Left ventricle myocardium inferior (tissue), 1 donor: ENCODE measurements at regions not wholly inside any gene's neighbourhood (a gene's known extent, or its start where the extent isn't known, plus 50 kb on each side); places are given as distances from the start of the nearest gene placed in this dataset.

Experiments used
- DNase-seq: peaks from one replicate; pipeline ENCODE4 v3.0.0-alpha.2; 2020
- H3K27ac ChIP-seq: fragments of 200-600 bp; replicated peaks from 2 replicates; pipeline ENCODE4 v1.8.0; 2021
- H3K27me3 ChIP-seq: fragments of 200-600 bp; 2 replicates; pipeline ENCODE4 v1.8.0; 2021; ENCODE audit warnings: low read depth
- H3K36me3 ChIP-seq: fragments of 200-600 bp; 2 replicates; pipeline ENCODE4 v1.8.0; 2021
- H3K4me1 ChIP-seq: fragments of 200-600 bp; 2 replicates; pipeline ENCODE4 v1.8.0; 2021
- H3K4me3 ChIP-seq: fragments of 200-600 bp; 2 replicates; pipeline ENCODE4 v1.8.0; 2021; ENCODE audit warnings: mild to moderate bottlenecking, moderate library complexity
- H3K9me3 ChIP-seq: fragments of 200-600 bp; replicated peaks from 2 replicates; pipeline ENCODE4 v1.8.0; 2021
- CTCF ChIP-seq: fragments of 200-600 bp; IDR thresholded peaks from 2 replicates; pipeline ENCODE4 v1.8.0; 2021; ENCODE audit warnings: antibody characterized with exemption, mild to moderate bottlenecking, borderline replicate concordance
- intact Hi-C: fragments of 100-400 bp; cut with micrococcal nuclease; formaldehyde crosslinking; loops from one replicate; pipeline ENCODE4 v1.11.0; 2022
- donor health status: DM: no; HTN: yes; CAD: no; lungs with severe emphysema.

DNA sequence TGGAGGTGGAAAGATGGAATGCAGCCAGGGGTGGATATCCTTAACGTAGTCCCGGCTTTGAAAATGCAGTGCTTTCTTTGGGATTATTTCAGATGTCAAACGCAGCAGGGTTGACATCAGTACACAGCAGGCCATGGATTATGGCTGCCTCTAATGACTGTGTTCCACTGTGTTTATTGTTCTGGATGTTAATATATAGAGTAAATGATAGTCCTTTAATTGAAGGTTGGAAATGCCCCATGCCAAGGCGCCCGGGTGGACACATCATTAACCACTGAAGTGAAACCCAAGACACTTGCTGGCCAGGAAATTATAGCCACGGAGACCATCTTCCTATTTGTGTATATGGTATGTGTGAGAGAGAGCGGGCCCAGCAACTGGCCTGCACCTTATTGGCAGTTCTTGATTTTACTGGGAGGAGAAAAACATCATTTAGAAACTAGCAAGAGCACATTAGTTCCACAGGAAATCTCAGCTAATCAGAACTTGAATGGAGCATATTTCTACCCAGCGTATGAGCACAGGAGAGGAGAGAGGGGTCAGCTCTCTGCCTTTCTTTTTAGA is 254.9 kb upstream of the RASGRP1 start:
- Histone ChIP-seq H3K4me3 (no peak overlapping the region), H3K4me1 (peaks cover 8% of the 10 kb centered on the region), H3K27ac (no peak overlapping the region), H3K36me3 (no peaks in the 10 kb centered on the region), H3K27me3 (no peaks in the 10 kb centered on the region), H3K9me3 (no peaks in the 10 kb centered on the region)
- TF ChIP-seq CTCF, result no peak
- intact Hi-C loops, result loop anchor here (5.0 kb wide), 1 partner anchor 173 kb away; no protein-coding TSS in a partner anchor
- DNase-seq, result no peak

DNA sequence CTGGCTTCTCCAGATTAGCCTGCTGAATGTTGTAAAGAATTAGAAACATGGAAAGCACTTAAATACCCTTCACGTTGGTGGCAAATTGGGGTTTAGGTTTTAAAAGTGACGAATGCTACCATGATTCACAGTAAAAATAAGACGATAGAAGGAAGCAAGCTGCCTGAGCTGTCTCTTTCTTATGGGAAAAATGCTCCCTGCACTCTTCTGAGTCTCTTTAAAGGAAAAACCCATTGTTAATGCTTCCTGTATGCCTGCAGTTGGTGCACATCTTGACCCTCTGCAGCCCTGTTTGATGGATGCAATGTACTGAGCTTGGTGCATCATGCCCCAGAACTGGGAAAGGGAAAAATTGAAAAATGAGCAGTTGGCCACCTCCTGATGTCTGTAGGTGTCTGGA is 258.6 kb upstream of the RASGRP1 start:
- H3K27me3 ChIP-seq, result no peaks in the 10 kb centered on the region
- no peak for TF ChIP-seq CTCF
- no peak overlapping the region for H3K27ac ChIP-seq
- H3K36me3 ChIP-seq, result no peaks in the 10 kb centered on the region
- intact Hi-C loops, result loop anchor here (10.0 kb wide), 1 partner anchor 762 kb away; the partner anchor contains the start of gene THBS1
- no peaks in the 10 kb centered on the region for H3K4me1 ChIP-seq
- no peak for DNase-seq
- H3K9me3 ChIP-seq, result no peaks in the 10 kb centered on the region
- H3K4me3 ChIP-seq, result no peak overlapping the region

DNA sequence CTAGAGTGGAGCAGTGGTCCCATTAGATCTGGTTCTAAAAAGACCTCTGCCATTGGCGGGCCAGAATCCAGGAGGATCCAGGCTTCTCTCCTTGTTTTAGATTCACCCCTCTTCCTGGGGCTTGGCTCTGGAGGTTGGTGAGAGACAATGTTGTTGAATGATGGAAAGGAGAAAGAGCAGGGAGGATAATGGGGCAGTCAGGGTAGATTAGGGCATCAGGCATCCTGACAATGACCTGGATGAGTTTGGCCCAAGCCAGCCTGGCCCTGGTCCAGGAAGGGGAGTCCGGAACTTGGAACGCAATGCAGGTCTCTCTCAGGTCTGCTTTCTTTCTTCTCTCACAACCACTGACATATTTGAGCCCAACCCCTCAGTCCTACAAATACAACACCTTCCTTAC is 260.1 kb upstream of the RASGRP1 start:
- Histone ChIP-seq H3K4me1 (peaks cover 3% of the 10 kb centered on the region), H3K36me3 (no peaks in the 10 kb centered on the region), H3K27me3 (no peaks in the 10 kb centered on the region), H3K27ac (no peak overlapping the region), H3K4me3 (no peak overlapping the region), H3K9me3 (no peaks in the 10 kb centered on the region)
- DNase-seq, result no peak
- intact Hi-C loops, result loop anchor here (10.0 kb wide), 1 partner anchor 760 kb away; the partner anchor contains the start of gene THBS1
- TF ChIP-seq CTCF, result no peak

GRCh38 chr15:38826880-38827279 is 262.3 kb upstream of the RASGRP1 start:
- TF ChIP-seq CTCF, result no peak

DNA sequence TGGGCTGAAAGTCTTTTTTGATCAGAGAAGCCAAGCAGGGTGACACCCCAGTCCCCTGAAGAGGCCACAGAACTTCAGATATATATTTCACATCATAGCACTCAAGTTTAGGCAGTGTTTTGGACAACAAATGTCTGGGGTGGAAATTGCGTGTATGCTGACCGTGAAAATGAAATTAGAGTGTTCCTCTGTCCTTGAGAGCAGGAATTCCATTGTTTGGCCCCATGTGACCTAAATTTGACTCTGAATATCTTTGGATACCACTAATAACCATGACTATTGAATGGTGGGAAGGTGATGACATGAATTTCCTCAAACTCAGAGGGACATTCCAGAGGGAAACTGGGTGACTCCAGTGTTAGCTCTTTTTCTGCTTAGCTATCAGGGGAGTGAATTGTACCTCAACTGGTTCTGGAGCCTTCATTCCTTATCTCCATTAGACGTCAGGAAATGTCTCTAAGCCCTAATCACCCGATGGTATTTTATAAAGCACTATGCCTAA is 263.5 kb upstream of the RASGRP1 start:
- H3K36me3 ChIP-seq, result no peaks in the 10 kb centered on the region
- intact Hi-C loops, result loop anchor here (10.0 kb wide), 1 partner anchor 757 kb away; the partner anchor contains the start of gene THBS1
- DNase-seq, result no peak
- H3K27ac ChIP-seq, result no peak overlapping the region
- H3K4me3 ChIP-seq, result no peak overlapping the region
- H3K27me3 ChIP-seq, result no peaks in the 10 kb centered on the region
- no peak for TF ChIP-seq CTCF
- H3K9me3 ChIP-seq, result peaks cover 13% of the 10 kb centered on the region
- peaks cover 3% of the 10 kb centered on the region for H3K4me1 ChIP-seq

More at GRCh38 chr15:38826880-38827279, 262.3 kb upstream of the RASGRP1 start:
- Histone ChIP-seq H3K4me1 (peaks cover 3% of the 10 kb centered on the region), H3K27ac (no peak overlapping the region), H3K4me3 (no peak overlapping the region), H3K27me3 (no peaks in the 10 kb centered on the region), H3K9me3 (peaks cover 3% of the 10 kb centered on the region), H3K36me3 (no peaks in the 10 kb centered on the region)
- no peak for DNase-seq
- intact Hi-C loops, result loop anchor here (10.0 kb wide), 1 partner anchor 758 kb away; the partner anchor contains the start of gene THBS1
